C4-2B (cell line): ENCODE measurements at regions not wholly inside any gene's neighbourhood (a gene's known extent, or its start where the extent isn't known, plus 50 kb on each side); places are given as distances from the start of the nearest gene placed in this dataset.

ENCODE experiments used
- H3K27ac ChIP-seq: fragments of 450-650 bp; 2 replicates; pipeline ENCODE4 v1.5.1; 2017
- CTCF ChIP-seq: fragments of 450-650 bp; conservative IDR thresholded peaks from 2 replicates; pipeline ENCODE4 v1.5.1; 2017; ENCODE audit warnings: mild to moderate bottlenecking
- ZFX ChIP-seq: fragments of 450-650 bp; IDR thresholded peaks from 2 replicates; pipeline ENCODE4 v1.6.1; 2017

DNA sequence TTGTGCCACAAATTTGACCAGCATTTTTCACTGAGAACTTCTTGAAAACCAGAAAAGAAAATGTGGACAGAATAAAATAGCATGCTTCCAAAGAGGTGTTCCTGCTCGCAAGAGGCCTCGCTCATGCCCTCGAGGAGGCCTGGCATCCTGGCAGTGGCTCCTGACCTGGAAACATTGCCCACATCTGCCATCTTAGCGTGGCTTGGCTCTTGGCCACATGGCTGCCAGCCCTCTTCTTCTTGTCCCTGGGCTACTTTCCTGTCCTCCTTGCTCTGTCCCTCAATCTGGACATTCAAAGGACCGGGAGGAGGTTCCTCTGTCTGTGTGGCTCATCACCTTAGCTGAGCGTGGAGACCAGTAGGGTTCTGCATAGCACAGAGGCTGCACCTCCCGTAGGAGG, 131.6 kb upstream of the TMEM72 start:
- no peak overlapping the region for H3K27ac ChIP-seq
- TF ChIP-seq CTCF = no peak
- TF ChIP-seq ZFX = no peak

GRCh38 chr10:44780426-44780825, 130.7 kb upstream of the TMEM72 start:
- no peak overlapping the region for H3K27ac ChIP-seq
- TF ChIP-seq CTCF = no peak
- TF ChIP-seq ZFX = no peak

DNA sequence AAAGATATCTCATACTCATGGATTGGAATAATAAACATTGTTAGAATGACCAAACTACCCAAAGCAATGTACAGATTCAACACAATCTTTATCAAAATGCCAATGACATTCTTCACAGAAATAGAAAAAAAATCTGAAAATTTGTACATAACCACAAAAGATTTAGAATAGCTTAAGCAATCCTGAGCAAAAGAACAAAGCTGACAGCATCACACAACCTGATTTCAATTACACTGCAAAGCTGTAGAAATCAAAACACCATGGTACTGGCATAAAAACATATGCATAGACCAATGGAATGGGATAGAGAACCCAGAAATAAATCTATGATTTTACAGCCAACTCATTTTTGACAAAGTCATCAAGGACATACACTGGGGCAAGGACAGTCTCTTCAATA, 130.0 kb upstream of the TMEM72 start:
- no peak for TF ChIP-seq CTCF
- no peak for TF ChIP-seq ZFX
- H3K27ac ChIP-seq = no peak overlapping the region

DNA sequence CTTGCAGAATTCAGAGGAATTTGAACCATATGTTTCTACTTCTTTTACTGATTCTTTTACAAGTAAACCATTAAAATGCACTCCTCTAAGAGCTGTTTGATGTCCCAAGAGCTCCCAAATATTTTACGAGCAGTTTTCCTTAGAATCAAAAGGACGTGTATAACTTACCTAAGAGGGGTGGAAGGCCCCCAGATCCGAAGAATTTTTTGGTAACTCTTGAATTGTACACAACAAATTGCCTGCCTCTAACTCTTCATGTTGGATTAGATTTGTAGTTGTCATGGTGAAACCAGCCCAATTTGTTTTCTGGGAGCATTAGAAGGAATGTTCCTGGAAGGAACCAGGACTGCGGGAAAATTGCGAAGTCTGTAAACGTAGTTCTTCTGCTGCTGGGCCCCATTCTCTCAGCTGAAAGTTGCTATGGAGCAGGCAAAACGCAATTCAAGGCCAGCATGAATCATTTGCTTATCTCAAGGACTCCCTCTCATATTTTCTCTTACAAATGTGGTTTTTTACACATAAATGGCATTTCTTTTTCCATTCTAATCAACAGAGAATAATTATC, 124.8 kb upstream of the TMEM72 start:
- no peak for TF ChIP-seq CTCF
- TF ChIP-seq ZFX = no peak
- no peak overlapping the region for H3K27ac ChIP-seq

DNA sequence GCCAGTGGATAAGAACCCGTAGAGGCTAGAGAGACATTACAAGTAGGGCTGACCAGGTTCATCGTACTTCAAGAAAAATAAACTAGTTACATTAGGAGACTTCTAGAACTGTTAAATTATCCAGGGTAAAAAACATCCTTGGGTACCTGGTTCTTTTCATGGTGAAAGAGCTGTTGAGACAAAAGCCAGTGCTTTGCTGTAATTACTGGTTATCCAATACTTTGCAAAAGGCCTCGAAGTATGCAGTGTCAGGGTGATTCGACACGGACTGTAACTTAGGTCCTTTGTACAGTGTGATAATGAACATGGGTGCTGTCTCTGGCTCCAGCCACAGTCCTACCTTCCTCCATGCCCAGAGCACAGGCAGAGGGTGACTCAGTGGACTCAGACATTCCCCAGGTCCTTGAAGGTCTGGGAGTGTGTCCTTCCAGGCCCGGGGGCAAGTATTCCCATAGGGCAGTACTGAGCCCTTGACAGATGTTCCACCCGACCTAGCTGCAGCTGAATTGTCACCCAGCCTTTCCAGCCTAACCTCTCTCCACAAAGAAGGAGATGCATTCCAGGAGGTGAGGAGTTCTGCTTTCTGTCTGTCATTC, 123.6 kb upstream of the TMEM72 start:
- TF ChIP-seq ZFX = no peak
- TF ChIP-seq CTCF = no peak
- H3K27ac ChIP-seq = no peak overlapping the region

GRCh38 chr10:44788147-44789129, 122.7 kb upstream of the TMEM72 start:
- no peak overlapping the region for H3K27ac ChIP-seq
- TF ChIP-seq CTCF (no peak), ZFX (no peak)
